Endothelial cell (in vitro differentiated cells): ENCODE measurements at regions not wholly inside any gene's neighbourhood (a gene's known extent, or its start where the extent isn't known, plus 50 kb on each side); places are given as distances from the start of the nearest gene placed in this dataset.

ENCODE experiments used
- DNase-seq: peaks from one replicate; pipeline ENCODE4 v3.0.0; 2021; ENCODE audit warnings: low spot score
- H3K27ac Mint-ChIP-seq: one replicate; pipeline ENCODE4 v1.8.0; 2021; ENCODE audit warnings: mixed read lengths, inconsistent platforms; ENCODE audit not compliant: unreplicated experiment
- H3K27me3 Mint-ChIP-seq: one replicate; pipeline ENCODE4 v1.8.0; 2021; ENCODE audit warnings: mild to moderate bottlenecking, moderate library complexity, mixed read lengths, inconsistent platforms; ENCODE audit not compliant: unreplicated experiment
- H3K36me3 Mint-ChIP-seq: one replicate; pipeline ENCODE4 v1.8.0; 2021; ENCODE audit warnings: mild to moderate bottlenecking, low read depth, mixed read lengths, inconsistent platforms; ENCODE audit not compliant: unreplicated experiment
- H3K4me1 Mint-ChIP-seq: one replicate; pipeline ENCODE4 v1.8.0; 2021; ENCODE audit warnings: mild to moderate bottlenecking, mixed read lengths, inconsistent platforms; ENCODE audit not compliant: unreplicated experiment
- H3K4me3 Mint-ChIP-seq: one replicate; pipeline ENCODE4 v1.8.0; 2021; ENCODE audit warnings: mild to moderate bottlenecking, mixed read lengths, inconsistent platforms; ENCODE audit not compliant: unreplicated experiment
- H3K9me3 Mint-ChIP-seq: one replicate; pipeline ENCODE4 v1.8.0; 2021; ENCODE audit warnings: mixed read lengths, inconsistent platforms; ENCODE audit not compliant: unreplicated experiment
- CTCF ChIP-seq: fragments of 200-600 bp; sonication (generic); IDR thresholded peaks from one replicate; pipeline ENCODE4 v1.5.0; 2021; ENCODE audit warnings: antibody characterized with exemption; ENCODE audit not compliant: unreplicated experiment

GRCh38 chr1:25063591-25064416, 133.7 kb upstream of the RUNX3 start:
- no peak for TF ChIP-seq CTCF
- peaks cover 9% of the 10 kb centered on the region for H3K4me1 Mint-ChIP-seq
- no peaks in the 10 kb centered on the region for H3K9me3 Mint-ChIP-seq
- H3K27me3 Mint-ChIP-seq: peaks cover 2% of the 10 kb centered on the region
- no peak overlapping the region for H3K27ac Mint-ChIP-seq
- DNase-seq: no peak
- H3K36me3 Mint-ChIP-seq: no peaks in the 10 kb centered on the region
- no peak overlapping the region for H3K4me3 Mint-ChIP-seq

- Mint-ChIP-seq H3K4me3 (no peak overlapping the region), H3K27me3 (peaks cover 2% of the 10 kb centered on the region), H3K27ac (no peak overlapping the region), H3K36me3 (no peaks in the 10 kb centered on the region), H3K9me3 (no peaks in the 10 kb centered on the region), H3K4me1 (peaks cover 7% of the 10 kb centered on the region)
- TF ChIP-seq CTCF: no peak
- DNase-seq: no peak
Observed at GRCh38 chr1:25062621-25063255, 132.7 kb upstream of the RUNX3 start.

GRCh38 chr1:25061261-25061995, 131.4 kb upstream of the RUNX3 start:
- H3K27ac Mint-ChIP-seq: no peak overlapping the region
- no peaks in the 10 kb centered on the region for H3K9me3 Mint-ChIP-seq
- DNase-seq: no peak
- H3K27me3 Mint-ChIP-seq: peaks cover 2% of the 10 kb centered on the region
- H3K36me3 Mint-ChIP-seq: no peaks in the 10 kb centered on the region
- no peak for TF ChIP-seq CTCF
- peaks cover 10% of the 10 kb centered on the region for H3K4me1 Mint-ChIP-seq
- H3K4me3 Mint-ChIP-seq: no peak overlapping the region

- TF ChIP-seq CTCF: no peak
- no peaks in the 10 kb centered on the region for H3K36me3 Mint-ChIP-seq
- no peak overlapping the region for H3K4me3 Mint-ChIP-seq
- H3K9me3 Mint-ChIP-seq: no peaks in the 10 kb centered on the region
- no peak for DNase-seq
- no peak overlapping the region for H3K27ac Mint-ChIP-seq
- peaks cover 22% of the 10 kb centered on the region for H3K4me1 Mint-ChIP-seq
- H3K27me3 Mint-ChIP-seq: peaks cover 4% of the 10 kb centered on the region
Observed at GRCh38 chr1:25057188-25057587, 127.1 kb upstream of the RUNX3 start.
